Posterior vena cava (tissue), 2 donors: ENCODE measurements at regions not wholly inside any gene's neighbourhood (a gene's known extent, or its start where the extent isn't known, plus 50 kb on each side); places are given as distances from the start of the nearest gene placed in this dataset.
"Not testable (repeated sequence)": the region's sequence is repeated elsewhere in the genome, so short reads cannot be mapped to it uniquely, and the experiment has no call there.

ENCODE experiments used
- DNase-seq: peaks from one replicate; pipeline ENCODE4 v3.0.0-alpha.2; 2020; ENCODE audit warnings: low spot score
- intact Hi-C, 2 donors: fragments of 100-400 bp; cut with DNase I; formaldehyde crosslinking; loops; one replicate each; pipeline versions ENCODE4 v1.14.1 to v1.14.2; 2022 to 2023
- donor health status: DM: yes; HTN: yes; CAD: no.
- donor health status: DM: yes; HTN: yes; CAD: no.

- intact Hi-C loops = no loop called here
These were observed 83.8 kb upstream of the RANBP3L start for GRCh38 chr5:36385495-36385894.

GRCh38 chr5:36388288-36388687 lies 86.6 kb upstream of the RANBP3L start:
- no peak for DNase-seq

More at GRCh38 chr5:36385495-36385894, 83.8 kb upstream of the RANBP3L start:
- DNase-seq = no peak

GRCh38 chr5:36389245-36389644 lies 87.5 kb upstream of the RANBP3L start:
- DNase-seq = no peak
- intact Hi-C loops = no loop called here

More at GRCh38 chr5:36388288-36388687, 86.6 kb upstream of the RANBP3L start:
- intact Hi-C loops = no loop called here

- DNase-seq = no peak
- intact Hi-C loops = loop anchor here in 1 of 2 donors (10.0 kb wide), 1 partner anchor 126 kb away; no protein-coding TSS in a partner anchor
These were observed 88.9 kb upstream of the RANBP3L start for GRCh38 chr5:36390640-36391039.

GRCh38 chr5:36392186-36392585 lies 90.5 kb upstream of the RANBP3L start:
- DNase-seq = no peak
- intact Hi-C loops = loop anchor here in 1 of 2 donors (10.0 kb wide), 1 partner anchor 127 kb away; no protein-coding TSS in a partner anchor

- intact Hi-C loops = loop anchor here in 1 of 2 donors (10.0 kb wide), 1 partner anchor 128 kb away; no protein-coding TSS in a partner anchor
- no peak for DNase-seq
These were observed 91.1 kb upstream of the RANBP3L start for GRCh38 chr5:36392818-36393217.

- no peak for DNase-seq
- intact Hi-C loops = loop anchor here in 1 of 2 donors (10.0 kb wide), 1 partner anchor 129 kb away; no protein-coding TSS in a partner anchor
These were observed 92.1 kb upstream of the RANBP3L start for GRCh38 chr5:36393656-36394428.

- no peak for DNase-seq
- intact Hi-C loops = loop anchor here in 1 of 2 donors (10.0 kb wide), 1 partner anchor 130 kb away; no protein-coding TSS in a partner anchor
These were observed 93.6 kb upstream of the RANBP3L start for GRCh38 chr5:36395260-36395659.

GRCh38 chr5:36395947-36396346 lies 94.2 kb upstream of the RANBP3L start:
- DNase-seq = not testable (repeated sequence)
- intact Hi-C loops = loop anchor here in 1 of 2 donors (10.0 kb wide), 1 partner anchor 131 kb away; no protein-coding TSS in a partner anchor

GRCh38 chr5:36396640-36397039 lies 94.9 kb upstream of the RANBP3L start:
- no peak for DNase-seq
- intact Hi-C loops = loop anchor here in 1 of 2 donors (10.0 kb wide), 1 partner anchor 132 kb away; no protein-coding TSS in a partner anchor

GRCh38 chr5:36397901-36398536 lies 96.3 kb upstream of the RANBP3L start:
- DNase-seq = no peak

GRCh38 chr5:36402512-36402906 lies 100.8 kb upstream of the RANBP3L start:
- intact Hi-C loops = no loop called here
- DNase-seq = no peak

More at GRCh38 chr5:36397901-36398536, 96.3 kb upstream of the RANBP3L start:
- intact Hi-C loops = loop anchor here in 1 of 2 donors (10.0 kb wide), 1 partner anchor 133 kb away; no protein-coding TSS in a partner anchor

GRCh38 chr5:36403632-36404311 lies 102.1 kb upstream of the RANBP3L start:
- intact Hi-C loops = no loop called here
- DNase-seq = peak; percentile 82

GRCh38 chr5:36406023-36406422 lies 104.3 kb upstream of the RANBP3L start:
- intact Hi-C loops = no loop called here
- no peak for DNase-seq

- intact Hi-C loops = no loop called here
- DNase-seq = no peak
These were observed 105.7 kb upstream of the RANBP3L start for GRCh38 chr5:36407396-36407795.

GRCh38 chr5:36409711-36410110 lies 108.0 kb upstream of the RANBP3L start:
- intact Hi-C loops = loop anchor here in 1 of 2 donors (5.0 kb wide), 1 partner anchor 283 kb away; no protein-coding TSS in a partner anchor
- DNase-seq = not testable (repeated sequence)

GRCh38 chr5:36410672-36411071 lies 109.0 kb upstream of the RANBP3L start:
- intact Hi-C loops = loop anchor here in 1 of 2 donors (5.0 kb wide), 1 partner anchor 282 kb away; no protein-coding TSS in a partner anchor

GRCh38 chr5:36414869-36415282 lies 113.2 kb upstream of the RANBP3L start:
- intact Hi-C loops = loop anchor here (5.0 kb wide), 2 partner anchors 87 to 277 kb away; no protein-coding TSS in a partner anchor
- no peak for DNase-seq

More at GRCh38 chr5:36410672-36411071, 109.0 kb upstream of the RANBP3L start:
- not testable (repeated sequence) for DNase-seq

- no peak for DNase-seq
- intact Hi-C loops = loop anchor here (5.0 kb wide), 1 partner anchor 86 kb away; no protein-coding TSS in a partner anchor
These were observed 114.9 kb upstream of the RANBP3L start for GRCh38 chr5:36416605-36417004.
